ENCODE measurements at regions not wholly inside any gene's neighbourhood (a gene's known extent, or its start where the extent isn't known, plus 50 kb on each side); places are given as distances from the start of the nearest gene placed in this dataset.

- Histone ChIP-seq H4K20me1 (replicated peaks in 1 of 2; ENCODE audit: control insufficient read depth in 1 of 2, insufficient read depth in 2 of 2, low read length in 2 of 2) (no peaks in the 10 kb centered on the region), H3K23me2 (ENCODE audit: low read depth, low read length) (no peaks in the 10 kb centered on the region), H4K5ac (ENCODE audit: insufficient read length, low read depth, low read length) (no peak overlapping the region), H3K9me3 (ENCODE audit: insufficient read depth in 2 of 2, low read depth in 1 of 2, low read length in 1 of 2) (no peaks in the 10 kb centered on the region), H2BK5ac (ENCODE audit: low read depth, low read length) (no peak overlapping the region), H2BK120ac (replicated peaks; ENCODE audit: low read depth, low read length) (no peak overlapping the region), H3K36me3 (ENCODE audit: control insufficient read depth in 2 of 4, insufficient read depth in 4 of 4, low read length in 3 of 4) (no peaks in the 10 kb centered on the region), H3K18ac (ENCODE audit: extremely low read depth, low read length) (no peak overlapping the region), H3K4me2 (ENCODE audit: insufficient read depth in 1 of 2, low read depth in 2 of 2, low read length in 2 of 2) (no peak overlapping the region), H3K23ac (ENCODE audit: insufficient read length) (no peak overlapping the region), H3K9ac (replicated peaks in 1 of 4; ENCODE audit: extremely low read depth in 1 of 4, low read depth in 3 of 4, low read length in 3 of 4) (no peak overlapping the region), H2BK15ac (ENCODE audit: low read length) (no peak overlapping the region), H2BK20ac (ENCODE audit: low read length) (no peak overlapping the region), H4K8ac (ENCODE audit: extremely low read depth, insufficient read depth, low read length) (no peak overlapping the region), H3K14ac (ENCODE audit: insufficient read length) (no peak overlapping the region), H3K4me1 (replicated peaks in 1 of 4; ENCODE audit: control insufficient read depth in 3 of 4, insufficient read depth in 4 of 4, low read length in 3 of 4) (peaks cover 0 to 10% (median 6%) of the 10 kb centered on the region in 4 experiments; a peak in 5 of 7 replicates), H3K4me3 (ENCODE audit: extremely low read depth in 1 of 4, insufficient read depth in 2 of 4, low read depth in 3 of 4, low read length in 4 of 4) (no peak overlapping the region), H3K79me2 (ENCODE audit: control insufficient read depth in 1 of 2, insufficient read depth in 2 of 2, low read length in 2 of 2) (no peaks in the 10 kb centered on the region), H2BK12ac (ENCODE audit: low read depth, low read length) (no peak overlapping the region), H3K56ac (replicated peaks; ENCODE audit: insufficient read length, low read depth, low read length) (no peak overlapping the region), H2AK5ac (ENCODE audit: low read depth, low read length) (no peak overlapping the region), H4K91ac (replicated peaks; ENCODE audit: insufficient read length, low read length) (no peak overlapping the region), H2AFZ (ENCODE audit: low read length) (no peak overlapping the region), H3K79me1 (ENCODE audit: low read depth, low read length) (no peaks in the 10 kb centered on the region; the same call in 1 of the 2 replicates), H3K4ac (replicated peaks; ENCODE audit: insufficient read length, low read depth, low read length) (no peak overlapping the region), H3K27ac (ENCODE audit: low read depth, low read length) (no peak overlapping the region), H3K27me3 (replicated peaks in 1 of 4; ENCODE audit: control insufficient read depth in 3 of 4, extremely low read depth in 1 of 4, insufficient read depth in 3 of 4, low read length in 3 of 4) (peaks cover 0 to 9% (median 3%) of the 10 kb centered on the region in 4 experiments; a peak in 4 of 7 replicates)
- DNase-seq (ENCODE audit: low read depth in 1 of 2, low spot score in 2 of 2) (no peak), FAIRE-seq (no peak)
- WGBS, 2 experiments (ENCODE audit: extremely low coverage in 1 of 2, insufficient coverage in 1 of 2, insufficient read length in 1 of 2, insufficient replicate concordance in 2 of 2, low coverage in 1 of 2, low lambda C conversion rate in 2 of 2, missing lambda C conversion rate in 1 of 2): 93% methylated on average over 41 of the region's 41 CpGs; no CpG with 5 or more reads in 1 of the 2 experiments
- ChIA-PET CTCF (ENCODE audit: partially characterized antibody) (no interaction called here), POLR2A (ENCODE audit: partially characterized antibody) (no interaction called here)
- no peak for TF ChIP-seq FOSL1 (IDR thresholded peaks at IDR 0.05; ENCODE audit: insufficient read depth, low read depth, low read length)
These were observed 173.8 kb downstream of the TMEM18 start for GRCh38 chr2:503288-503999.
